Hepatocyte (in vitro differentiated cells): ENCODE measurements at regions not wholly inside any gene's neighbourhood (a gene's known extent, or its start where the extent isn't known, plus 50 kb on each side); places are given as distances from the start of the nearest gene placed in this dataset.

Experiments
- DNase-seq: peaks from one replicate; pipeline ENCODE4 v3.0.0-alpha.2; 2016; ENCODE audit warnings: low spot score
- H2AFZ ChIP-seq: fragments of 200-600 bp; sonication (generic); 2 replicates; pipeline ENCODE4 v1.6.0; 2016; ENCODE audit warnings: antibody characterized with exemption, mild to moderate bottlenecking
- H3K27ac ChIP-seq: fragments of 200-600 bp; sonication (generic); 2 replicates; pipeline ENCODE4 v1.5.1; 2016; ENCODE audit warnings: mild to moderate bottlenecking
- H3K27me3 ChIP-seq: fragments of 200-600 bp; sonication (generic); 2 replicates; pipeline ENCODE4 v1.6.1; 2016
- H3K36me3 ChIP-seq: fragments of 200-600 bp; sonication (generic); replicated peaks from 2 replicates; pipeline ENCODE4 v1.5.1; 2016; ENCODE audit warnings: low read depth; ENCODE audit not compliant: insufficient read depth
- H3K4me1 ChIP-seq: fragments of 200-600 bp; sonication (generic); 2 replicates; pipeline ENCODE4 v1.5.1; 2016; ENCODE audit warnings: mild to moderate bottlenecking, moderate library complexity; ENCODE audit not compliant: insufficient read depth
- H3K4me2 ChIP-seq: fragments of 200-600 bp; sonication (generic); 2 replicates; pipeline ENCODE4 v1.6.0; 2016
- H3K4me3 ChIP-seq: fragments of 200-600 bp; sonication (generic); 2 replicates; pipeline ENCODE4 v1.5.1; 2016; ENCODE audit warnings: mild to moderate bottlenecking
- H3K79me2 ChIP-seq: fragments of 200-600 bp; sonication (generic); 2 replicates; pipeline ENCODE4 v1.6.0; 2017; ENCODE audit warnings: mild to moderate bottlenecking
- H3K9me2 ChIP-seq: fragments of 200-600 bp; sonication (generic); replicated peaks from 2 replicates; pipeline ENCODE4 v1.6.0; 2017; ENCODE audit warnings: mild to moderate bottlenecking; ENCODE audit not compliant: insufficient read depth
- H3K9me3 ChIP-seq: fragments of 200-600 bp; sonication (generic); 2 replicates; pipeline ENCODE4 v1.5.1; 2016; ENCODE audit warnings: low read depth, mild to moderate bottlenecking
- H4K20me1 ChIP-seq: fragments of 200-600 bp; sonication (generic); 2 replicates; pipeline ENCODE4 v1.6.0; 2016; ENCODE audit warnings: mild to moderate bottlenecking; ENCODE audit not compliant: insufficient read depth, poor library complexity, severe bottlenecking
- EZH2 ChIP-seq: fragments of 200-600 bp; sonication (generic); IDR thresholded peaks from 2 replicates; pipeline ENCODE4 v1.6.1; 2016; ENCODE audit warnings: antibody characterized with exemption, mild to moderate bottlenecking, borderline replicate concordance
- EZH2phosphoT487 ChIP-seq: fragments of 200-600 bp; sonication (generic); IDR thresholded peaks from one replicate; pipeline ENCODE4 v1.6.1; 2018; ENCODE audit warnings: antibody characterized with exemption, mild to moderate bottlenecking, low read depth, moderate library complexity; ENCODE audit not compliant: unreplicated experiment, severe bottlenecking
- whole genome bisulfite sequencing: methylation state at CpG from one replicate; pipeline ENCODE4 v1.1.6; 2016; ENCODE audit warnings: low lambda C conversion rate; ENCODE audit errors: missing lambda C conversion rate; 5-methylcytosine and 5-hydroxymethylcytosine counted together
- TF ChIP-seq, protein P1 (sequence below): fragments of 200-600 bp; sonication (generic); IDR thresholded peaks from 2 replicates; pipeline ENCODE4 v1.5.1; 2016; ENCODE audit warnings: antibody characterized with exemption, mild to moderate bottlenecking; ENCODE audit not compliant: poor library complexity

DNA sequence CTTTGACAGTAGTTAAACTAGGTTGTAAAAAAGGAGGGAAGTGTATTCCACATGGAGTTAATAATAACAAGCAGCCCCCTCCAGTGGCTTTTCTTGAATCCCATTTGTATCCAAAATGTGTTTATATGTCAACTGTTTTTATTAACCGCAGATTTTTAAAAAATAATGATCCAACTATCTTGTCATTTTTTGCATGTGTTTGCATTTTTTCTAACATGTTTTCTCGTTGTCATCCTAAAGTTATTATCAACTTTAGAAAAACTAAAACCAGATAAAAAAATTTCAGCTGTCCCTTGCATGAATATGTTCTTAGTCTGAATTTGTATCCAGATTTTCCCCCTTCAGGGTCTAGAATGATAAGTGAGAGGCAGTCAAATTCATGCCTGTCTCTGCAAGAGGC, 1063.3 kb downstream of the BCL11A start:
- H3K9me3 ChIP-seq = peaks cover 4% of the 10 kb centered on the region
- no peak overlapping the region for H2AFZ ChIP-seq
- no peak overlapping the region for H3K4me3 ChIP-seq
- WGBS = 95% methylated on average over 2 of the region's 2 CpGs
- H3K4me1 ChIP-seq = no peaks in the 10 kb centered on the region
- H3K27ac ChIP-seq = no peak overlapping the region
- no peak for DNase-seq
- no peaks in the 10 kb centered on the region for H3K79me2 ChIP-seq
- H3K9me2 ChIP-seq = no peaks in the 10 kb centered on the region
- TF ChIP-seq, protein P1, sequence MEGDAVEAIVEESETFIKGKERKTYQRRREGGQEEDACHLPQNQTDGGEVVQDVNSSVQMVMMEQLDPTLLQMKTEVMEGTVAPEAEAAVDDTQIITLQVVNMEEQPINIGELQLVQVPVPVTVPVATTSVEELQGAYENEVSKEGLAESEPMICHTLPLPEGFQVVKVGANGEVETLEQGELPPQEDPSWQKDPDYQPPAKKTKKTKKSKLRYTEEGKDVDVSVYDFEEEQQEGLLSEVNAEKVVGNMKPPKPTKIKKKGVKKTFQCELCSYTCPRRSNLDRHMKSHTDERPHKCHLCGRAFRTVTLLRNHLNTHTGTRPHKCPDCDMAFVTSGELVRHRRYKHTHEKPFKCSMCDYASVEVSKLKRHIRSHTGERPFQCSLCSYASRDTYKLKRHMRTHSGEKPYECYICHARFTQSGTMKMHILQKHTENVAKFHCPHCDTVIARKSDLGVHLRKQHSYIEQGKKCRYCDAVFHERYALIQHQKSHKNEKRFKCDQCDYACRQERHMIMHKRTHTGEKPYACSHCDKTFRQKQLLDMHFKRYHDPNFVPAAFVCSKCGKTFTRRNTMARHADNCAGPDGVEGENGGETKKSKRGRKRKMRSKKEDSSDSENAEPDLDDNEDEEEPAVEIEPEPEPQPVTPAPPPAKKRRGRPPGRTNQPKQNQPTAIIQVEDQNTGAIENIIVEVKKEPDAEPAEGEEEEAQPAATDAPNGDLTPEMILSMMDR = no peak
- TF ChIP-seq EZH2phosphoT487 = no peak
- no peak for TF ChIP-seq EZH2
- H3K27me3 ChIP-seq = no peaks in the 10 kb centered on the region
- no peaks in the 10 kb centered on the region for H3K36me3 ChIP-seq
- no peak overlapping the region for H3K4me2 ChIP-seq
- H4K20me1 ChIP-seq = no peaks in the 10 kb centered on the region

DNA sequence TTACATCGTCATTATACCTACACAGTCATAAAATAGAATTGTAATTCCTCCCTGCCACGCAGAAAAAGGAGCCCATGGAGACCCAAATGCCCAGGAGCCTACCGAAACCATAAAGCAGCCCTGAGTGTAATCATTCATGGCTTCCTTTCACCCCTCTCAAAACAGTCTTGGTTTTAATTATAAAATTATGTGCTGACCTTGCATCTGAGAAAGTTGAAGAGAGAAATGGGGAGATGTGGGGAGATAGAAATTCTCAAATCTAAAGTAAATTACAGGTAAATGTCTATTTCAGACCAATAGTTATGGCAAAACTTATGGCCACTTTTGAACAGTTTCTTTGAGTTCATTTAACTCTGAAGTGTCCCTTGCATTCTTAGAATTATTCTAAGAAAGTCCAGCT, 1068.8 kb downstream of the BCL11A start:
- no peak for DNase-seq
- Histone ChIP-seq H3K27ac (no peak overlapping the region), H3K4me1 (no peaks in the 10 kb centered on the region), H3K9me3 (no peaks in the 10 kb centered on the region), H3K9me2 (no peaks in the 10 kb centered on the region), H3K79me2 (no peaks in the 10 kb centered on the region), H3K36me3 (no peaks in the 10 kb centered on the region), H2AFZ (no peak overlapping the region), H3K4me3 (no peak overlapping the region), H3K27me3 (no peaks in the 10 kb centered on the region), H4K20me1 (no peaks in the 10 kb centered on the region), H3K4me2 (no peak overlapping the region)
- TF ChIP-seq EZH2 = no peak
- TF ChIP-seq, protein P1 = no peak
- no peak for TF ChIP-seq EZH2phosphoT487
- WGBS = 89% methylated on average over 3 of the region's 3 CpGs

DNA sequence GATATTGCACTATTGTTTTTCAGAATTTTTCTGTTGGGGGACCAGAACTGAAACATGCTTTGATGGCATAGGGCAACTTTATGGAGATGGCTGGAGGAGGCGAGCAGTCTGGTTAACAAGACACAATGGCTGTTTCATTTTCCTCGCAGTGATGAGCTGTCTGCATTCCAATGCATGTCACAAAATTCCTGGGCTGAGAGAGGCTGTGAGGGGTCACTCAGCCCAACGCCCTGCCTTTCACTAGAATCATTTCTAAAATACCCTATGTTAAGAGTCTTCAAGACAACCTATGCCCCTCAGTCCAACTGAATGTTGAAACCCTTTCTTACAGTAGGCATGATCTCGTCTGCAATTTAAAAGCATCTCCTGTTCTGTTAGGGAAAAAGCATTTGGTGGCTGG, 1090.0 kb downstream of the BCL11A start:
- H3K27ac ChIP-seq = no peak overlapping the region
- H3K4me1 ChIP-seq = no peaks in the 10 kb centered on the region
- H4K20me1 ChIP-seq = no peaks in the 10 kb centered on the region
- TF ChIP-seq EZH2 = no peak
- no peak for TF ChIP-seq EZH2phosphoT487
- H3K9me3 ChIP-seq = no peaks in the 10 kb centered on the region
- H3K27me3 ChIP-seq = no peaks in the 10 kb centered on the region
- no peaks in the 10 kb centered on the region for H3K9me2 ChIP-seq
- 65% methylated on average over 4 of the region's 4 CpGs for WGBS
- H2AFZ ChIP-seq = no peak overlapping the region
- no peak overlapping the region for H3K4me2 ChIP-seq
- no peak for DNase-seq
- no peaks in the 10 kb centered on the region for H3K79me2 ChIP-seq
- H3K36me3 ChIP-seq = no peaks in the 10 kb centered on the region
- no peak overlapping the region for H3K4me3 ChIP-seq

DNA sequence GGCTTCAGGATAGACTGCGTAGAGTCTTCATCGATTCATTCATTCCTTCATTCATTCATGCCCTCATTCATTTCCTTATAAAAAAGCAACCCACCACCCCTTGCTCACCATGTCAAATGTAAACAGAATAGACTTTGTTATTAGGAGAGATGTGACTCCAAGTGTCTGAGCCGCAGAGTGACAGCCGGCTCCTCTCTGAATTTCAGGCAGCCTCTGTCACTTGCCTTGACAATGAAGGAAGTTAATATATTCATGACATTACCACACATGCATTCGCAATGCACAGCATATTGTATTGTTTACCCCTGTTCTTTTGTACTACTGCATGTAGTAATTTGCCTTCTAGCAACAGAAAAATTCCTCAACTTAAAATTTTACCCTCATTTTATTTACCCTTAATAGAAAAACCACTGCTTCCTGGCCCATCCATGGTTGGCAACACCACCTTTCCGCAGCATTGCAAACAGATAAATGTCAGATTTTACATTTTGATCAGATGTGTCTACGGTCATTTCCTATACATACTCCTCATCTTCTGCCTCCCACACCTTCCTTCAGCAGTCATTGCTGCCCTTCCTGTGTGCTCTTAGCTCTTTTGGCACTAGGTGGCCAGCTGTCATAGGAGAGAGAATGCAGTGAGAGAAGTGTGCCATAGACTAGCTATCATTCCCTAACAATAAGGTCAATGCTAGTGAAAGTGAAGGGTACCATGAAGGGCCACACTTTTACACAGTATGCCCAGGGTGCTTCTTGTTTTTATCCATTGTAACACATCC, 1090.8 kb downstream of the BCL11A start:
- TF ChIP-seq EZH2 (no peak), EZH2phosphoT487 (no peak)
- TF ChIP-seq, protein P1 = no peak
- 78% methylated on average over 7 of the region's 7 CpGs for WGBS
- Histone ChIP-seq H3K4me1 (no peaks in the 10 kb centered on the region), H3K27ac (no peak overlapping the region), H3K79me2 (no peaks in the 10 kb centered on the region), H3K36me3 (no peaks in the 10 kb centered on the region), H4K20me1 (no peaks in the 10 kb centered on the region), H3K4me2 (no peak overlapping the region), H3K9me3 (no peaks in the 10 kb centered on the region), H2AFZ (no peak overlapping the region), H3K27me3 (no peaks in the 10 kb centered on the region), H3K9me2 (no peaks in the 10 kb centered on the region), H3K4me3 (no peak overlapping the region)
- no peak for DNase-seq
